DMS153 treated with DMSO at 0.1 percent for 48 hours (cell line): ENCODE measurements at regions not wholly inside any gene's neighbourhood (a gene's known extent, or its start where the extent isn't known, plus 50 kb on each side); places are given as distances from the start of the nearest gene placed in this dataset.
"Not testable (repeated sequence)": the region's sequence is repeated elsewhere in the genome, so short reads cannot be mapped to it uniquely, and the experiment has no call there.

Source experiments
- DNase-seq: peaks from one replicate; lab custom pipeline; 2025; ENCODE audit not compliant: unreplicated experiment; lab: John Stamatoyannopoulos, UW

- not testable (repeated sequence) for DNase-seq
Observed at GRCh38 chr11:33971530-33971929, 79.7 kb upstream of the LMO2 start.

GRCh38 chr11:33970984-33971466 lies 79.1 kb upstream of the LMO2 start:
- peak; percentile 29 for DNase-seq

DNA sequence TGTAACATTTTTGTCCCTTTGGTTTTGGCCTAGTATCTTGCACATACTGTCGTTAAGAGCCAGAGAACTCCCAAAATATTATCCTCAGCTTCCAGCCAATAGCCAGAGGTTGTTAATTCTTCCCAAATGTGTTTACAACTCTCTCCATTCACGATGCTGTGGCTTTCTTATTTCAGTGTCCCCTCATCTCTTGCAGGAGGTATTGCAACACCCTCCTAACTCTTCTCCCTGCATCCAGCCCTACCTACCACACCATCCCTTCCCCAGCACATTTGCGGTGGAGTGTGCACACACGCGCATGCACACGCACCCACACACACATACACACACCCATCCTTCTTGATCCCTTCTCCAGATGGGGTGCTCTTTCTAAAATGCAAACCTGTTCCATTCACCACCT lies 75.6 kb upstream of the LMO2 start:
- no peak for DNase-seq

GRCh38 chr11:33965032-33965431 lies 73.2 kb upstream of the LMO2 start:
- no peak for DNase-seq

GRCh38 chr11:33959855-33960400 lies 68.1 kb upstream of the LMO2 start:
- DNase-seq = no peak

- no peak for DNase-seq
Observed at GRCh38 chr11:33957304-33957917, 65.5 kb upstream of the LMO2 start.

- no peak for DNase-seq
Observed at GRCh38 chr11:33956611-33957010, 64.7 kb upstream of the LMO2 start.

DNA sequence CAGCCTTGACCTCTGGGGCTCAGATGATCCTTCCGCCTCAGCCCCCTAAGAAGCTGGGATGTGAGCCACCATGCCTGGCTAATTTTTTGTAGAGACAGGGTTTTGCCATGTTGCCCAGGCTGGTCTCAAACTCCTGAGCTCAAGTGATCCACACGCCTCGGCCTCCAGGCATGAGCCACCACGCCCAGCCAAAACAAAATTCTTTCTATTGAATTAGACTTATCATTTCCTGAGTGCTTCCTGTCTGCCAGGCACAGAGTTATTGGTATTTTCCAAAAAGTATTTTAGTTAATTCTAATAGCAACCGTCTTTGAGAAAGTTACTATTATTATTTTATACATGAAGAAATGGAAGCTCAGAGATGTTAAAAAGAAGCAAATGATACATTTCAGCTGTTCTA lies 61.4 kb upstream of the LMO2 start:
- no peak for DNase-seq

GRCh38 chr11:33952805-33953204 lies 60.9 kb upstream of the LMO2 start:
- no peak for DNase-seq

GRCh38 chr11:33949252-33949913 lies 57.5 kb upstream of the LMO2 start:
- no peak for DNase-seq

GRCh38 chr11:33948494-33948893 lies 56.6 kb upstream of the LMO2 start:
- DNase-seq = no peak

GRCh38 chr11:33947918-33948317 lies 56.0 kb upstream of the LMO2 start:
- not testable (repeated sequence) for DNase-seq

DNA sequence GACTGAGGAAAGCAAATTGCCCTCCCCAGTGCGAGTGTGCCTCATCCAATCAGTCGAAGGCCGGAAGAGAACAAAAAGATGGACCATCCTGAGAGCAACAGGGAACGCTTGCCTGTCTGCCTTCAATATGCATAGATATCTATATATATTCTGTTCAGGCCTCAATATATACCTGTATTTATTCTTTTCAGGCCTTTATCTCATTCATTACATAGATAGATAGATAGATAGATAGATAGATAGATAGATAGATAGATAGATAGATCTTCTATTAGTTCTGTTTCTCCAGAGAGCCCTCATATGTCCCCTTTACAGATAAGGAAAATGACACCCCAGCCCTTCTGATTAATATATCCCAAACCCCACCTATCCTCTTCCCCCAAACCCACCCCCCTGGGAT lies 55.1 kb upstream of the LMO2 start:
- DNase-seq = no peak

GRCh38 chr11:33945481-33946268 lies 53.8 kb upstream of the LMO2 start:
- no peak for DNase-seq

DNA sequence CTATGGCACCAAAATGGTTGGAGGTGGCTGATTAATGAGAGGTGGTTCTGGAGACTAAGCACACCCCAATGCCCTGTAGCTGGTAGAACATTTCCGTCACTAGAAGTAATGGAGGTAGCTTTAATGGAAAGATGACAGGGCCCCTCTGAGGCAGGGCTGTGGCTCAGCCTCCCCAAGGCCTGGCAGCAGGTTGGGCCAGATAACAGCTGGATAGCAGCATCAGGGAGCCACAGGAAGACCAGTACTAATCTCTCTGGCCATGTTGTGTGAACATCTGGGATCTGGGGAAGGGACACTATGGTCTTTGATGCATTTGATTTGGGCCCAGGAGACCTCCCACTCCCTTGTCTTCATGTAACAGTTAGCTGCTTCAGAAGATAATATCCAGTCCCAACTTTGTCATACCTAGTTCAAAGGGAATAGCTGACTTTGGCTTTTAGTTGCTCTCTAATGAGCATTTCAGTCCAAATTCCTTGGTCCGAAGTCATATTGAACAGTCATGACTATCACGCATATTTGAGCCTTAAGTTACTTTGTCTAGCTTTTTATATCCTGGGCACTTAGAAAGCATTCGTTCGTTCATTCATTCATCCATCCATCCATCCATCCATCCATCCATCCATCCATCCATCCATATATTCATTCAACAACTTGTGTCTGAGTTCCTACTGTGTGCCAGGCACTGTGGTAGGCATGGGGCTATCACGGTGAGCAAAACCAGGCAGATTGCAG lies 53.0 kb upstream of the LMO2 start:
- no peak for DNase-seq

- DNase-seq = no peak
Observed at GRCh38 chr11:33944345-33944692, 52.4 kb upstream of the LMO2 start.

DNA sequence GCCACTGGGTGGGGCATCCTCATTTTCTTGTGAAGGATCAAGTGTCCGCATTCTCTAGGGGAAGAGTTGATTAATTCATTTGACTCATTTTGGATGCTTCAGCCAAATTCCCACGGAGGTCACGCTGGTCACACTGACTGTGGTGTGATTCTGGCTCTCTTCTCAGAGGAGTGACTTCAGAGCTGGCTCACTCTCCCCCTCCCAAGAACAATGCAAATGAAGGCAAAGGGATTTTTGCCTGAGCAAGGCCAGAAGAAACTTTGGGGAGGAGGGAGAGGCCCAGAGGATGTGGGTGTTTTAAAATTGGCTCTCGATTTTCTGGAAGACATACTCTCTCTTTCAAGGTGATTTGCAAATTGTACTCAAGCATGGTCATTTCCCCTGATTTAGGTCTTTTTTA lies 51.1 kb upstream of the LMO2 start:
- DNase-seq = no peak

- no peak for DNase-seq
Observed at GRCh38 chr11:33941637-33942160, 49.8 kb upstream of the LMO2 start.
